ENCODE measurements at regions not wholly inside any gene's neighbourhood (a gene's known extent, or its start where the extent isn't known, plus 50 kb on each side); places are given as distances from the start of the nearest gene placed in this dataset.
A peak's percentile ranks its signal among the peaks of the same experiment; 100 is the strongest.

GRCh38 chr1:221632072-221632471, 109.8 kb downstream of the DUSP10 start:
- DNase-seq (ENCODE audit: insufficient read length, low spot score) (no peak), FAIRE-seq (no peak)

GRCh38 chr1:221633841-221634409, 108.0 kb downstream of the DUSP10 start:
- no peak for FAIRE-seq

GRCh38 chr1:221634606-221635005, 107.3 kb downstream of the DUSP10 start:
- DNase-seq (ENCODE audit: insufficient read length, low spot score) (no peak), FAIRE-seq (no peak)

More at GRCh38 chr1:221633841-221634409, 108.0 kb downstream of the DUSP10 start:
- DNase-seq (ENCODE audit: insufficient read length, low spot score): no peak

- FAIRE-seq (peak; percentile 8), DNase-seq (ENCODE audit: insufficient read length, low spot score) (no peak)
Measured at GRCh38 chr1:221635305-221635704, 106.6 kb downstream of the DUSP10 start.

- no peak for DNase-seq (ENCODE audit: insufficient read length, low spot score)
- no peak for FAIRE-seq
Measured at GRCh38 chr1:221636096-221636495, 105.8 kb downstream of the DUSP10 start.

GRCh38 chr1:221636967-221637366, 104.9 kb downstream of the DUSP10 start:
- DNase-seq (ENCODE audit: insufficient read length, low spot score) (no peak), FAIRE-seq (no peak)

- DNase-seq (ENCODE audit: insufficient read length, low spot score): no peak
- no peak for FAIRE-seq
Measured at GRCh38 chr1:221637641-221638041, 104.2 kb downstream of the DUSP10 start.

- FAIRE-seq: no peak
- DNase-seq (ENCODE audit: insufficient read length, low spot score): no peak
Measured at GRCh38 chr1:221638595-221638994, 103.3 kb downstream of the DUSP10 start.

GRCh38 chr1:221641811-221642210, 100.1 kb downstream of the DUSP10 start:
- DNase-seq (ENCODE audit: insufficient read length, low spot score): no peak
- FAIRE-seq: peak; percentile 4

GRCh38 chr1:221643404-221644144, 98.3 kb downstream of the DUSP10 start:
- FAIRE-seq (peak; percentile 91), DNase-seq (ENCODE audit: insufficient read length, low spot score) (no peak)

- DNase-seq (ENCODE audit: insufficient read length, low spot score) (no peak), FAIRE-seq (no peak)
Measured at GRCh38 chr1:221644145-221644448, 97.8 kb downstream of the DUSP10 start.

- FAIRE-seq (peak; percentile 52), DNase-seq (ENCODE audit: insufficient read length, low spot score) (no peak)
Measured at GRCh38 chr1:221644663-221645258, 97.1 kb downstream of the DUSP10 start.

- DNase-seq (ENCODE audit: insufficient read length, low spot score): no peak
- FAIRE-seq: no peak
Measured at GRCh38 chr1:221648201-221648600, 93.7 kb downstream of the DUSP10 start.

Measured in GM19239 (cell line).